ENCODE measurements at regions not wholly inside any gene's neighbourhood (a gene's known extent, or its start where the extent isn't known, plus 50 kb on each side); places are given as distances from the start of the nearest gene placed in this dataset.

DNA sequence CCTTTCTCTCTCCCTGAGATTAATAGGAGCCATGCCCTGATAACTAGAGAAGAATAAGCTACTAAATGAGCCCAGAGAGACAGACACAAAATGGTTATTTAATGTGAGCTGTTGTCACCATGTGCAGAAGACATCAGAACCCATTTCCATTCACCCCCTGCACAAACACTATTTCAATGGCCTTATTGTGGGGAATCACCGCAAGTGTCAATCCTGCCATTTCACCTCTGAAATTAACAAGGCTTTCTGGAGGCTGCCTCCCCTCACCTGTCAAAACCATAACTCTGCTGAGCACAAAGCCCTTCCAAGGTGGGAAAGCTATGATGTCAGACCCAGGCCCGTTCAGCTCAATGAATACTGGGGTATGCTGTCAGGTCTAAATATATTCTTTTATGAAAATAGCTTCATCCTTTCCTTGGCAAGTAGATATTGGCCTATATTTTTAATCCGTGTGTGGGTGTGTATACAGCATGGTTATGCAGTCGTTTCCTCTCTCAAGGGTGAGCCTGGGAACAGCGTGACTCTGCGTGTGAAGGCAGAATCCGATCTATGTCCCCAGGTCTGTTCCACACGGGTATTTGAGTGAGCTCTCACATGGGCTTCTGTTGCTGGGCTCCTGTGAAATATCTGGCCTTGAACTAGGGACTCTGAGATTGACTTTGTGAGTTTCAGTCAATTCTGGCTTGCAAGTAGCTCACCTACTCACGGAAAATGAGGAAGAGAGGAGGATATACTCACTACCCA, 266.3 kb downstream of the FBXW7 start:
- Histone ChIP-seq H3K79me2 (ENCODE audit: low read depth) (no peaks in the 10 kb centered on the region), H3K27ac (no peak overlapping the region), H3F3A (ENCODE audit: low read depth) (no peaks in the 10 kb centered on the region), H3K27me3 (no peaks in the 10 kb centered on the region), H3K9ac (no peak overlapping the region), H3K4me2 (no peak overlapping the region), H3K4me1 (peaks cover 3% of the 10 kb centered on the region), H4K20me1 (ENCODE audit: low read depth) (no peaks in the 10 kb centered on the region), H2AFZ (replicated peaks) (no peak overlapping the region), H3K36me3 (no peaks in the 10 kb centered on the region), H3K9me3 (ENCODE audit: low read depth) (no peaks in the 10 kb centered on the region), H3K4me3 (no peak overlapping the region)
- no peak for DNase-seq (ENCODE audit: low spot score)
- Mint-ChIP-seq H3K27me3 (ENCODE audit: insufficient read depth, low read depth) (peaks cover 4% of the 10 kb centered on the region), H3K36me3 (no peaks in the 10 kb centered on the region), H3K4me3 (no peak overlapping the region), H3K9me3 (no peaks in the 10 kb centered on the region), H3K4me1 (no peaks in the 10 kb centered on the region), H3K27ac (no peak overlapping the region)
- TF ChIP-seq EZH2 (IDR thresholded peaks at IDR 0.05), result no peak
- no peak for TF ChIP-seq EZH2phosphoT487 (IDR thresholded peaks at IDR 0.05)
- TF ChIP-seq, protein P1, sequence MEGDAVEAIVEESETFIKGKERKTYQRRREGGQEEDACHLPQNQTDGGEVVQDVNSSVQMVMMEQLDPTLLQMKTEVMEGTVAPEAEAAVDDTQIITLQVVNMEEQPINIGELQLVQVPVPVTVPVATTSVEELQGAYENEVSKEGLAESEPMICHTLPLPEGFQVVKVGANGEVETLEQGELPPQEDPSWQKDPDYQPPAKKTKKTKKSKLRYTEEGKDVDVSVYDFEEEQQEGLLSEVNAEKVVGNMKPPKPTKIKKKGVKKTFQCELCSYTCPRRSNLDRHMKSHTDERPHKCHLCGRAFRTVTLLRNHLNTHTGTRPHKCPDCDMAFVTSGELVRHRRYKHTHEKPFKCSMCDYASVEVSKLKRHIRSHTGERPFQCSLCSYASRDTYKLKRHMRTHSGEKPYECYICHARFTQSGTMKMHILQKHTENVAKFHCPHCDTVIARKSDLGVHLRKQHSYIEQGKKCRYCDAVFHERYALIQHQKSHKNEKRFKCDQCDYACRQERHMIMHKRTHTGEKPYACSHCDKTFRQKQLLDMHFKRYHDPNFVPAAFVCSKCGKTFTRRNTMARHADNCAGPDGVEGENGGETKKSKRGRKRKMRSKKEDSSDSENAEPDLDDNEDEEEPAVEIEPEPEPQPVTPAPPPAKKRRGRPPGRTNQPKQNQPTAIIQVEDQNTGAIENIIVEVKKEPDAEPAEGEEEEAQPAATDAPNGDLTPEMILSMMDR (IDR thresholded peaks at IDR 0.05), result no peak

DNA sequence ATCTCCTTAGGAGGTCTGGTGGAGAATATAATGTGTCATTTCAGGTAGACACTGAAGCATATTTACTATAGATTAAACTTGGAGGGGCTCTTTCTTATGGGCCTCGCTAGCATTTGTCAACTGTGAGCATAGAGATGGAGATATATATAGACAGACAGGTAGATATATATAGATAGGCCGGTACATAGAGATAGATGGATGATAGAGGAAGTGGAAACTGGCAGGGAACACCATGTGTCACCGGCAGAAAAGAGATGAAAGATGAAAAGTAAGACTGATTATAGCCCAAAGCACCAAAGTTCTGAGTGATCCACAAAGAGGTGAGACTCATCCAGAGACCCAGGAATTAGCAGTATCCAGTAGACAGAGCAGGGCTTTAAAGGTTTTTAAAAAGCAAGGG, 268.1 kb downstream of the FBXW7 start:
- H3K79me2 ChIP-seq (ENCODE audit: low read depth), result no peaks in the 10 kb centered on the region
- H3K36me3 Mint-ChIP-seq, result no peaks in the 10 kb centered on the region
- no peak for DNase-seq (ENCODE audit: low spot score)
- peaks cover 4% of the 10 kb centered on the region for H3K27me3 Mint-ChIP-seq (ENCODE audit: insufficient read depth, low read depth)
- no peak overlapping the region for H3K9ac ChIP-seq
- H3K4me2 ChIP-seq, result no peak overlapping the region
- H2AFZ ChIP-seq (replicated peaks), result no peak overlapping the region
- no peaks in the 10 kb centered on the region for H3K4me1 Mint-ChIP-seq
- TF ChIP-seq EZH2phosphoT487 (IDR thresholded peaks at IDR 0.05) (no peak), EZH2 (IDR thresholded peaks at IDR 0.05) (no peak)
- TF ChIP-seq, protein P1 (IDR thresholded peaks at IDR 0.05), result no peak
- no peak overlapping the region for H3K4me3 ChIP-seq
- no peaks in the 10 kb centered on the region for H3K9me3 ChIP-seq (ENCODE audit: low read depth)
- no peak overlapping the region for H3K27ac ChIP-seq
- H3K36me3 ChIP-seq, result no peaks in the 10 kb centered on the region
- no peaks in the 10 kb centered on the region for H3F3A ChIP-seq (ENCODE audit: low read depth)
- H4K20me1 ChIP-seq (ENCODE audit: low read depth), result no peaks in the 10 kb centered on the region
- peaks cover 3% of the 10 kb centered on the region for H3K9me3 Mint-ChIP-seq
- no peak overlapping the region for H3K4me3 Mint-ChIP-seq
- no peak overlapping the region for H3K27ac Mint-ChIP-seq
- no peaks in the 10 kb centered on the region for H3K27me3 ChIP-seq
- H3K4me1 ChIP-seq, result no peaks in the 10 kb centered on the region

DNA sequence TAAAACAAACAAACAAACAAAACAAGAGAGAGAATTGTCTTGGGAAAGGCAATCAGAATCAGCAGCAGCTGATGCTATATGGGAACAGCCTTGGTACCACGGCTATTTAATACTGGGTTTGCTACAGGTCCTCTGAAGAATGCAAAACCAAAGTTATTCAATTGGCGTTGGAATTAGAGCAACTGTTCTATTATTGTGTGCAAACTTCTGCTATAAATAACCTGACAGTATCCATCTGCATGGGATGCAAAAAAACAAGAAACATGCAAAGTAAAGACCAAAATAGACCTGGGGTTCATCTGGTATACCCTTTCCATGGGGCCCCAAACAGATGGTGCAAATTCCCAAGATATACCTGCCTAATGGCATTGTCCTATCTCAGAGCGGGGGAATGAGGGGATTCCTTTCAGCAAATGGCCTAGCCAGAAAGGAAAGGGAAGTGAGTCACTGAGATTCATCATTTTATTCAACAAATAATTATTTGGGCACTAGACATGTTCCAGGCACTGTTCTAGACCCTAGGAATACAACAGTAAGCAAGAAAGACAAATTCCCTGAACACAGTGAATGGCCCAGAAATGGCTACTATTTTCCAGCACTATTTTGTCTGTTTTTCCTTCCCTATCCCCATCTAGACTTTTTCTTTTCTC, 268.9 kb downstream of the FBXW7 start:
- Histone ChIP-seq H3K27me3 (no peaks in the 10 kb centered on the region), H3K4me3 (no peak overlapping the region), H2AFZ (replicated peaks) (no peak overlapping the region), H3K9ac (no peak overlapping the region), H3F3A (ENCODE audit: low read depth) (no peaks in the 10 kb centered on the region), H3K4me2 (no peak overlapping the region), H3K4me1 (no peaks in the 10 kb centered on the region), H3K79me2 (ENCODE audit: low read depth) (no peaks in the 10 kb centered on the region), H3K9me3 (ENCODE audit: low read depth) (no peaks in the 10 kb centered on the region), H3K27ac (no peak overlapping the region), H4K20me1 (ENCODE audit: low read depth) (no peaks in the 10 kb centered on the region), H3K36me3 (no peaks in the 10 kb centered on the region)
- no peak for TF ChIP-seq EZH2phosphoT487 (IDR thresholded peaks at IDR 0.05)
- TF ChIP-seq EZH2 (IDR thresholded peaks at IDR 0.05), result no peak
- TF ChIP-seq, protein P1 (IDR thresholded peaks at IDR 0.05), result no peak
- no peak overlapping the region for H3K27ac Mint-ChIP-seq
- peaks cover 4% of the 10 kb centered on the region for H3K27me3 Mint-ChIP-seq (ENCODE audit: insufficient read depth, low read depth)
- H3K9me3 Mint-ChIP-seq, result peaks cover 3% of the 10 kb centered on the region
- H3K36me3 Mint-ChIP-seq, result no peaks in the 10 kb centered on the region
- no peak overlapping the region for H3K4me3 Mint-ChIP-seq
- DNase-seq (ENCODE audit: low spot score), result no peak
- H3K4me1 Mint-ChIP-seq, result no peaks in the 10 kb centered on the region
